SK-N-SH (cell line): ENCODE measurements at regions not wholly inside any gene's neighbourhood (a gene's known extent, or its start where the extent isn't known, plus 50 kb on each side); places are given as distances from the start of the nearest gene placed in this dataset.

Source experiments
- CTCF ChIA-PET: fragments of 300-600, 350-600 bp; formaldehyde crosslinking; extraction: SDS; loops from one replicate; lab custom pipeline; 2021; lab: Yijun Ruan, JAX
- POLR2A ChIA-PET: fragments of 350-600 bp; sonication (Branson Sonifier 250); formaldehyde crosslinking; extraction: SDS; loops from one replicate; lab custom pipeline; 2020; ENCODE audit warnings: antibody characterized with exemption, inconsistent platforms; lab: Yijun Ruan, JAX
- DNase-seq: peaks from one replicate; pipeline ENCODE4 v3.0.0; 2012
- H2AFZ ChIP-seq: fragments of 200-600 bp; sonication (generic); 2 replicates; pipeline ENCODE4 v1.8.1; 2016; ENCODE audit warnings: antibody characterized with exemption, mild to moderate bottlenecking, low read depth
- H3F3A ChIP-seq: fragments of 200-600 bp; sonication (generic); replicated peaks from 2 replicates; pipeline ENCODE3; 2016; ENCODE audit warnings: antibody characterized with exemption, mild to moderate bottlenecking; ENCODE audit not compliant: insufficient read depth
- H3K27ac ChIP-seq, 2 experiments: fragments of 200-500 bp in 1 of 2; fragments of 200-600 bp in 1 of 2; sonication (Bioruptor generic) in 1 of 2; sonication (generic), shearing (Covaris generic) in 1 of 2; 2 replicates each; pipeline versions ENCODE4 v1.5.1 to v1.6.1; 2014 to 2016; ENCODE audit warnings: low read depth in 2 of 2, inconsistent platforms in 1 of 2, low read length in 1 of 2, mild to moderate bottlenecking in 1 of 2, mixed read lengths in 1 of 2
- H3K27me3 ChIP-seq: fragments of 200-600 bp; sonication (generic), shearing (Covaris generic); 2 replicates; pipeline ENCODE4 v1.6.1; 2016; ENCODE audit warnings: mixed run types; ENCODE audit not compliant: insufficient read depth
- H3K36me3 ChIP-seq, 2 experiments: fragments of 200-500 bp in 1 of 2; fragments of 200-600 bp in 1 of 2; sonication (Bioruptor generic) in 1 of 2; sonication (generic) in 1 of 2; replicated peaks in 1 of 2; 2 replicates each; pipeline versions ENCODE3 to v1.5.1; 2014 to 2016; ENCODE audit warnings: low read length in 1 of 2, mild to moderate bottlenecking in 1 of 2; ENCODE audit not compliant: insufficient read depth in 2 of 2, control insufficient read depth in 1 of 2
- H3K4me1 ChIP-seq, 2 experiments: fragments of 200-500 bp in 1 of 2; fragments of 200-600 bp in 1 of 2; sonication (Bioruptor generic) in 1 of 2; sonication (generic), shearing (Covaris generic) in 1 of 2; 2 replicates each; pipeline versions ENCODE4 v1.5.1 to v1.6.1; 2014 to 2016; ENCODE audit warnings: low read depth in 1 of 2, low read length in 1 of 2, mixed run types in 1 of 2; ENCODE audit not compliant: insufficient read depth in 2 of 2, control insufficient read depth in 1 of 2
- H3K4me2 ChIP-seq: fragments of 200-600 bp; sonication (generic), shearing (Covaris generic); 2 replicates; pipeline ENCODE4 v1.6.1; 2017; ENCODE audit warnings: mixed run types
- H3K4me3 ChIP-seq, 2 experiments: fragments of 200-500 bp in 1 of 2; fragments of 200-600 bp in 1 of 2; sonication (Bioruptor generic) in 1 of 2; sonication (generic), shearing (Covaris generic) in 1 of 2; 2 replicates each; pipeline versions ENCODE4 v1.5.1 to v1.8.1; 2014 to 2016; ENCODE audit warnings: low read depth in 2 of 2, inconsistent platforms in 1 of 2, low read length in 1 of 2, mild to moderate bottlenecking in 1 of 2, mixed read lengths in 1 of 2, moderate library complexity in 1 of 2
- H3K79me2 ChIP-seq: fragments of 200-600 bp; sonication (generic); 2 replicates; pipeline ENCODE4 v1.8.1; 2017; ENCODE audit warnings: mild to moderate bottlenecking; ENCODE audit not compliant: insufficient read depth
- H3K9ac ChIP-seq: fragments of 200-600 bp; sonication (generic); 2 replicates; pipeline ENCODE4 v1.6.1; 2017; ENCODE audit warnings: mixed run types
- H3K9me2 ChIP-seq: fragments of 200-600 bp; sonication (generic); 2 replicates; pipeline ENCODE4 v1.6.1; 2017; ENCODE audit warnings: mixed run types
- H3K9me3 ChIP-seq: fragments of 200-600 bp; sonication (generic); 2 replicates; pipeline ENCODE4 v1.6.1; 2017; ENCODE audit warnings: mixed run types, mild to moderate bottlenecking, moderate library complexity
- H4K20me1 ChIP-seq: fragments of 200-600 bp; sonication (generic); 2 replicates; pipeline ENCODE4 v1.6.1; 2017; ENCODE audit warnings: mild to moderate bottlenecking, mixed run types; ENCODE audit not compliant: insufficient read depth
- EP300 ChIP-seq, 2 experiments: IDR thresholded peaks; 2 replicates each; pipeline versions ENCODE4 v1.4.0 to v1.6.1; 2012; ENCODE audit warnings: borderline replicate concordance in 1 of 2, low read depth in 1 of 2, low read length in 1 of 2
- FOSL2 ChIP-seq: IDR thresholded peaks from 2 replicates; pipeline ENCODE4 v1.4.0; 2012; ENCODE audit warnings: low read depth, mild to moderate bottlenecking, moderate library complexity, borderline replicate concordance
- FOXJ3 ChIP-seq: sonication (generic); formaldehyde crosslinking; IDR thresholded peaks from 2 replicates; pipeline ENCODE4 v1.5.1; 2020; ENCODE audit warnings: mild to moderate bottlenecking, missing genetic modification reagents
- GABPA ChIP-seq: IDR thresholded peaks from 2 replicates; pipeline ENCODE4 v1.4.0; 2012; ENCODE audit warnings: low read depth, mild to moderate bottlenecking
- MEF2A ChIP-seq: IDR thresholded peaks from 2 replicates; pipeline ENCODE4 v1.4.0; 2012; ENCODE audit warnings: low read depth, borderline replicate concordance
- RCOR1 ChIP-seq: fragments of 150-350 bp; IDR thresholded peaks from 2 replicates; pipeline ENCODE4 v1.6.1; 2017; ENCODE audit warnings: antibody characterized with exemption, low read length
- RFX5 ChIP-seq: IDR thresholded peaks from 2 replicates; pipeline ENCODE4 v1.6.1; 2012; ENCODE audit warnings: mild to moderate bottlenecking, improper control_type of control experiment, low read length
- SMC3 ChIP-seq: IDR thresholded peaks from 2 replicates; pipeline ENCODE4 v1.6.1; 2012; ENCODE audit warnings: low read depth, low read length, improper control_type of control experiment
- WGBS: methylation state at CpG from one replicate; pipeline ENCODE4 v1.1.6; 2017; ENCODE audit warnings: low lambda C conversion rate; 5-methylcytosine and 5-hydroxymethylcytosine counted together
- TF ChIP-seq, protein P1 (sequence below): fragments of 150-350 bp; IDR thresholded peaks from 2 replicates; pipeline ENCODE4 v1.6.1; 2016; ENCODE audit warnings: mild to moderate bottlenecking, low read depth, low read length
- TF ChIP-seq, protein P2 (sequence below): IDR thresholded peaks from 2 replicates; pipeline ENCODE4; 2012

DNA sequence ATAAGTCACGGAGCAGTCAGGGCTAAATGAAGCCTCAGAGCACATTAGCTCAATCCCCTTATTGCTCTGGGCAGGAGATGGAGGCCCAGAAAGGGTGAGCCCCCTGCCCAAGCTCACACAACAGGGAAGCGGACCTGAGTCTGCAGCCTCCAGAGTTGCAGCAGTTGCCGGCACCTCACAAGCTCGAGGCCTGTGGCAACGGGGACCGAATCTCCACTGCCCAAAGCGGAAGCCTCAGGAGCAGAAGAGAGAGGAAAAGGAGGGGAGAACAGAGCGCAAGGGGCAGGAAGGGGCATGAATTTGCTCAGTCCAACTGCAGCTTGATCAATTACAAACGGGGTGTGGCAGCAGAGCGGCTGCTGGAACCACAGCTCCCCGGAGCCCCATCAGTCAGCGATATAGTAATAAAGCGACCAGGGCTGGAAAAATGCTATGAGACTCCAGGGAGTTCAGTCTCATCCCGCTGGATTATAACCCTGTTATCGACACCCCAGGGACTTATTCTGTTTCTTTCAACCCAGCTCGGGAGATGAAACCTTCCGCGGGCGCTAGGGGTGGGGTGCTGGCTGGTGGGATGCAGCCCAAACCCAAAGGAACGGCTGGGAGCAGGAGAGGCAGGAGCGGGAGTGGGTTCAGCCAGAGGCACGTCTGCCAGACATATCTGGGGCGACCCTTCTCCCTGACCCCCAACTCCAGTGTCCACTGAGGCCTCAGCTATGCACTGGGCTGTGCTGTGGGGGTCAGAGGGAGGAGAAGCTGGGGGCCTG is 219.7 kb upstream of the LINGO1 start:
- 77% methylated on average over 14 of the region's 23 CpGs for WGBS
- H3K9ac ChIP-seq = no peak overlapping the region
- H3K4me2 ChIP-seq = no peak overlapping the region
- no peaks in the 10 kb centered on the region for H3K36me3 ChIP-seq
- no peaks in the 10 kb centered on the region for H3K9me2 ChIP-seq
- no peak overlapping the region for H3K27ac ChIP-seq
- no peaks in the 10 kb centered on the region for H3F3A ChIP-seq
- no peak overlapping the region for H2AFZ ChIP-seq
- peaks cover 0 to 8% of the 10 kb centered on the region in 2 experiments; a peak in 1 of 4 replicates for H3K4me1 ChIP-seq
- no peak for DNase-seq
- POLR2A ChIA-PET = no interaction called here
- H3K27me3 ChIP-seq = peaks cover 50% of the 10 kb centered on the region; the same call in 1 of the 2 replicates
- no peaks in the 10 kb centered on the region for H3K79me2 ChIP-seq
- CTCF ChIA-PET = interaction anchor here (1.2 to 5.6 kb wide), 5 partner anchors 18 to 218 kb away, joined by 3 to 21 read pairs (median 7); no protein-coding TSS in a partner anchor
- H4K20me1 ChIP-seq = no peaks in the 10 kb centered on the region
- no peak overlapping the region for H3K4me3 ChIP-seq
- TF ChIP-seq SMC3 (no peak), MEF2A (no peak), FOSL2 (no peak), GABPA (no peak), FOXJ3 (no peak), RFX5 (no peak), EP300 (IDR thresholded peaks at IDR 0.05; ENCODE audit: borderline replicate concordance in 1 of 2, low read depth in 1 of 2, low read length in 1 of 2) (no peak)
- TF ChIP-seq, protein P1, sequence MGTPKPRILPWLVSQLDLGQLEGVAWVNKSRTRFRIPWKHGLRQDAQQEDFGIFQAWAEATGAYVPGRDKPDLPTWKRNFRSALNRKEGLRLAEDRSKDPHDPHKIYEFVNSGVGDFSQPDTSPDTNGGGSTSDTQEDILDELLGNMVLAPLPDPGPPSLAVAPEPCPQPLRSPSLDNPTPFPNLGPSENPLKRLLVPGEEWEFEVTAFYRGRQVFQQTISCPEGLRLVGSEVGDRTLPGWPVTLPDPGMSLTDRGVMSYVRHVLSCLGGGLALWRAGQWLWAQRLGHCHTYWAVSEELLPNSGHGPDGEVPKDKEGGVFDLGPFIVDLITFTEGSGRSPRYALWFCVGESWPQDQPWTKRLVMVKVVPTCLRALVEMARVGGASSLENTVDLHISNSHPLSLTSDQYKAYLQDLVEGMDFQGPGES = no peak
- TF ChIP-seq, protein P2, sequence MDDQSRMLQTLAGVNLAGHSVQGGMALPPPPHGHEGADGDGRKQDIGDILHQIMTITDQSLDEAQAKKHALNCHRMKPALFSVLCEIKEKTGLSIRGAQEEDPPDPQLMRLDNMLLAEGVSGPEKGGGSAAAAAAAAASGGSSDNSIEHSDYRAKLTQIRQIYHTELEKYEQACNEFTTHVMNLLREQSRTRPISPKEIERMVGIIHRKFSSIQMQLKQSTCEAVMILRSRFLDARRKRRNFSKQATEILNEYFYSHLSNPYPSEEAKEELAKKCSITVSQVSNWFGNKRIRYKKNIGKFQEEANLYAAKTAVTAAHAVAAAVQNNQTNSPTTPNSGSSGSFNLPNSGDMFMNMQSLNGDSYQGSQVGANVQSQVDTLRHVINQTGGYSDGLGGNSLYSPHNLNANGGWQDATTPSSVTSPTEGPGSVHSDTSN = no peak
- peaks cover 5% of the 10 kb centered on the region; the same call in 1 of the 2 replicates for H3K9me3 ChIP-seq

DNA sequence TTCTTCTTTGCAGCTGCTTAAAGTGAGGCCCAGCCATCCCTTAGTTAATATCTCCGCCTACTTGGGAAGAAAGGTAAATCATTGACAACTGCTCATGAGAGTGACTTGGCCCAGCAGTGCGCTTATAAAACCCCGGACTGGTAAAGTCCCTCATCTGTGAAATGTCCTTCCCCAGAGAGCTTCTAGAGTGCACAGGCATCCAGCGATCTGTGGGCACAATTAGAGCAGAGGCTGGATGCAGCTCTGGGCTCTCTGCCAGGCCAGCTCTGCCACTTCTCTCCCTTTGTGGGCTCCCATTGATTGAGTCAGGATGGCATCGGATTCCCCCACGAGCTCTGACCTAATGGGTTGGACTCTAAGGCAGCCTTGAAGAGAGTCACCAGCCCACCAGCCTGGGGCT is 219.0 kb upstream of the LINGO1 start:
- Histone ChIP-seq H3K27ac (no peak overlapping the region), H3K4me3 (no peak overlapping the region), H3F3A (no peaks in the 10 kb centered on the region), H4K20me1 (no peaks in the 10 kb centered on the region), H3K36me3 (no peaks in the 10 kb centered on the region), H3K9ac (no peak overlapping the region), H3K27me3 (peaks cover 43% of the 10 kb centered on the region; the same call in 1 of the 2 replicates), H3K9me2 (no peaks in the 10 kb centered on the region), H3K79me2 (no peaks in the 10 kb centered on the region), H3K4me1 (peaks cover 0 to 8% of the 10 kb centered on the region in 2 experiments; a peak in 1 of 4 replicates), H3K9me3 (peaks cover 5% of the 10 kb centered on the region; the same call in 1 of the 2 replicates), H3K4me2 (no peak overlapping the region), H2AFZ (no peak overlapping the region)
- WGBS = 24% methylated on average over 6 of the region's 6 CpGs
- TF ChIP-seq RCOR1 (peak; percentile 48; the same call in 1 of the 2 replicates), GABPA (no peak)
- CTCF ChIA-PET = interaction anchor here (0.7 to 5.6 kb wide), 5 partner anchors 19 to 218 kb away, joined by 3 to 21 read pairs (median 7); no protein-coding TSS in a partner anchor
- peak; percentile 81 for DNase-seq
- POLR2A ChIA-PET = no interaction called here
